ENCODE measurements at regions not wholly inside any gene's neighbourhood (a gene's known extent, or its start where the extent isn't known, plus 50 kb on each side); places are given as distances from the start of the nearest gene placed in this dataset.

- Histone ChIP-seq H3K9me3 (no peaks in the 10 kb centered on the region), H3K4me3 (no peak overlapping the region), H3K36me3 (no peaks in the 10 kb centered on the region), H3K27ac (no peak overlapping the region), H3K4me1 (no peaks in the 10 kb centered on the region), H3K27me3 (no peaks in the 10 kb centered on the region)
- DNase-seq (peak in 1 of 2 donors; percentile 32), ATAC-seq (peak in 1 of 2 donors; percentile 86)
- intact Hi-C loops (cut with DNase I; ENCODE audit: low total_unique reads) (no loop called here), in situ Hi-C loops (cut with MboI; ENCODE audit: low sequenced_read_pairs in 4 of 4) (no loop called here)
- TF ChIP-seq POLR2A (IDR thresholded peaks at IDR 0.05) (no peak), CTCF (IDR thresholded peaks at IDR 0.05 in 4 of 5, conservative IDR thresholded peaks at IDR 0.05 in 1 of 5) (no peak)
Measured at GRCh38 chr3:10594915-10595314, 89.5 kb upstream of the ATP2B2 start.

DNA sequence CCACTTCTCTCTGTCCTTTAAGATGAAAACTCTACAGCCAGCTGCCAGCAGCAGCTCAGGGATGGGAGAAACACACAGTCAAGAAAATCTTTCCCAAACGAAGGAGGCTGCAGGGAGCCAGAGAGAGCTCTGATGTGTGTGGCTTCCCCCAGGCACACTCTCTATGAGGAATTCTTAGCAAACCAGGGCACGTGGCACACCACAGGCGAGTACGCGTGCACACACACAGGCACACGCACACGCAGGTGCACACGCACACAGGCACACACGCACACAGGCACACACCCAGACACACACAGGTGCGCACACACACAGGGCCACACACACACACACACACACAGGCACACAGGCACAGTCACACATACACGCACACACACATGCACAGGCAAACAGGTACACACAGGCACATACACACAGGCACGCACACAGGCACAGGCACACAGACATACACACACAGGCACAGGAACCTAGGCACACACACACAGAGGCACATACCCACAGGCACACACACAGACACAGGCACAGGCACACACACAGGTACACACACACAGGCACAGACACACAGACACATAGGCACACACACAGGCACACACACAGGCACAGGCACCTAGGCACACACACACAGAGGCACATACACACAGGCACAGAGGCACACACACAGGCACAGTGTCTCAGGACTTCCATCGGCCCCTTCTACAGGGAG lies 91.5 kb upstream of the ATP2B2 start:
- no peak for TF ChIP-seq POLR2A (IDR thresholded peaks at IDR 0.05)
- no peak for TF ChIP-seq CTCF (IDR thresholded peaks at IDR 0.05 in 4 of 5, conservative IDR thresholded peaks at IDR 0.05 in 1 of 5)
- Histone ChIP-seq H3K4me1 (peaks cover 4 to 10% of the 10 kb centered on the region in 2 donors), H3K4me3 (no peak overlapping the region), H3K27me3 (no peaks in the 10 kb centered on the region), H3K9me3 (no peaks in the 10 kb centered on the region), H3K27ac (no peak overlapping the region), H3K36me3 (no peaks in the 10 kb centered on the region)
- in situ Hi-C loops (cut with MboI; ENCODE audit: low sequenced_read_pairs in 4 of 4), result no loop called here
- ATAC-seq, result no peak
- intact Hi-C loops (cut with DNase I; ENCODE audit: low total_unique reads), result no loop called here
- no peak for DNase-seq

DNA sequence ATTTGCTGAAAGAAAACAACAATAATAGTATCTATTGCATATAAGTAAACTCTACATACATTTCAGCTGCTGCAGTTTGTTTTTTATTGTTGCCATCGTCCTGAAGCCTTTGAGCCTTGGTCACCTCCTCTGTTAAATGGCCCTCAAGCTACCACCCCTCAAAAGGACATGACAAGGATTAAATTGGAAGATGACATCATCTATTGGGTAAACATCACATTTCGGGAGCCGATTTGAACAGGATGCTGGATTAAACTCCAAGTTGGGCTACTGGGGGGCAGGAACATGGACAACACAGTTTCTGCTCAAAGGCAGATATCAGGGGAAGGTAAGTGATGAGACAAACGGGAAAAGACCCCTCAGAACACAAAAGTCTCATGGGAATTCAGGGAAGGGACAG lies 92.3 kb upstream of the ATP2B2 start:
- Histone ChIP-seq H3K27ac (no peak overlapping the region), H3K9me3 (no peaks in the 10 kb centered on the region), H3K4me1 (peaks cover 4 to 10% of the 10 kb centered on the region in 2 donors), H3K27me3 (no peaks in the 10 kb centered on the region), H3K4me3 (no peak overlapping the region), H3K36me3 (no peaks in the 10 kb centered on the region)
- in situ Hi-C loops (cut with MboI; ENCODE audit: low sequenced_read_pairs in 4 of 4), result no loop called here
- TF ChIP-seq CTCF (IDR thresholded peaks at IDR 0.05 in 4 of 5, conservative IDR thresholded peaks at IDR 0.05 in 1 of 5), result no peak
- no peak for TF ChIP-seq POLR2A (IDR thresholded peaks at IDR 0.05)
- intact Hi-C loops (cut with DNase I; ENCODE audit: low total_unique reads), result no loop called here
- no peak for ATAC-seq
- DNase-seq, result no peak

DNA sequence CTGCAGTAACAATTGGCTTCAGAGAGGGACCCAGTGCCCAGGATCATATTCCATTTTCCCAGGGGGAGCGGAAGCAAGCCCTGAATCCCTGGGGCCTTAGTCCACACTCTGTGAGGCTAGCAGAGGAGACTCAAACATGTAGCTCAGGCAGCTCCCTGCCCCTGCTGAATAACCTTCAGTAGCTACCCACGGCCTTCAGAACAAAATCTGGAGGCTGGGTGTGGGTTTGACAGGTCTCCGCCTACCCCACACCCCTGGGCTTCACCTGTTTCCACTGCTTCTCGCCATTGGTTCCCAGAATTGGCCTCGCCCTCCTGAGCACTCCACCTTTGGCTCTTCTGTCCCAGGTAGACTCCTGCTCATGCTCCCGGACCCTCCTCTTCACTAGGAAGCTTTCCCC lies 93.6 kb upstream of the ATP2B2 start:
- no peak for ATAC-seq
- intact Hi-C loops (cut with DNase I; ENCODE audit: low total_unique reads), result no loop called here

More for the DNA sequence above, 93.6 kb upstream of the ATP2B2 start:
- TF ChIP-seq POLR2A (IDR thresholded peaks at IDR 0.05) (no peak), CTCF (IDR thresholded peaks at IDR 0.05 in 4 of 5, conservative IDR thresholded peaks at IDR 0.05 in 1 of 5) (no peak)
- no peaks in the 10 kb centered on the region for H3K9me3 ChIP-seq
- H3K27ac ChIP-seq, result no peak overlapping the region
- H3K36me3 ChIP-seq, result no peaks in the 10 kb centered on the region
- H3K4me3 ChIP-seq, result no peak overlapping the region
- no peaks in the 10 kb centered on the region for H3K27me3 ChIP-seq
- in situ Hi-C loops (cut with MboI; ENCODE audit: low sequenced_read_pairs in 4 of 4), result no loop called here
- DNase-seq, result no peak
- peaks cover 4 to 10% of the 10 kb centered on the region in 2 donors for H3K4me1 ChIP-seq
